CD4-positive, alpha-beta T cell treated with Interleukin-2 at 100 ng/mL for 4 hours (primary cell): ENCODE measurements at regions not wholly inside any gene's neighbourhood (a gene's known extent, or its start where the extent isn't known, plus 50 kb on each side); places are given as distances from the start of the nearest gene placed in this dataset.

Experiments
- DNase-seq: peaks from one replicate; pipeline ENCODE4 v3.0.0-alpha.2; 2020; ENCODE audit warnings: low spot score

DNA sequence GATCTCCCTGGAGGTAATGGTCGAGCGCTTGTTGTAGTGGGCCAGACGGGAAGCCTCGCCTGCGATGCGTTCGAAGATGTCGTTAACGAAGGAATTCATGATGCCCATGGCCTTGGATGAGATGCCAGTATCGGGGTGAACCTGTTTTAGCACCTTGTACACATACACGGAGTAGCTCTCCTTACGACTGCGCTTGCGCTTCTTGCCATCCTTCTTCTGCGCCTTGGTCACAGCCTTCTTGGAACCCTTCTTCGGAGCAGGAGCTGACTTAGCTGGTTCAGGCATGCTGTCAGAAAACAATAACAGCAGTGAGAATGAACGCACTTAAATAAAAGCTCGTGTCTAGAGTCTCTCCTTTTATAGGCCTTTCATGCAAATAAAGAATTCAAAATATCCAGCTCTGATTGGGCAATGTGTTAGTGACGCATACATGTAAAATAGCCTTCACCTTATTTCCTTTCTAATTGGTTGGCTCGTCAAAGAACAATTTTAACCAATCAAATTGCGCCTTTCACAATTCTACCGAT is 129.2 kb downstream of the HFE start:
- peak; percentile 96 for DNase-seq

DNA sequence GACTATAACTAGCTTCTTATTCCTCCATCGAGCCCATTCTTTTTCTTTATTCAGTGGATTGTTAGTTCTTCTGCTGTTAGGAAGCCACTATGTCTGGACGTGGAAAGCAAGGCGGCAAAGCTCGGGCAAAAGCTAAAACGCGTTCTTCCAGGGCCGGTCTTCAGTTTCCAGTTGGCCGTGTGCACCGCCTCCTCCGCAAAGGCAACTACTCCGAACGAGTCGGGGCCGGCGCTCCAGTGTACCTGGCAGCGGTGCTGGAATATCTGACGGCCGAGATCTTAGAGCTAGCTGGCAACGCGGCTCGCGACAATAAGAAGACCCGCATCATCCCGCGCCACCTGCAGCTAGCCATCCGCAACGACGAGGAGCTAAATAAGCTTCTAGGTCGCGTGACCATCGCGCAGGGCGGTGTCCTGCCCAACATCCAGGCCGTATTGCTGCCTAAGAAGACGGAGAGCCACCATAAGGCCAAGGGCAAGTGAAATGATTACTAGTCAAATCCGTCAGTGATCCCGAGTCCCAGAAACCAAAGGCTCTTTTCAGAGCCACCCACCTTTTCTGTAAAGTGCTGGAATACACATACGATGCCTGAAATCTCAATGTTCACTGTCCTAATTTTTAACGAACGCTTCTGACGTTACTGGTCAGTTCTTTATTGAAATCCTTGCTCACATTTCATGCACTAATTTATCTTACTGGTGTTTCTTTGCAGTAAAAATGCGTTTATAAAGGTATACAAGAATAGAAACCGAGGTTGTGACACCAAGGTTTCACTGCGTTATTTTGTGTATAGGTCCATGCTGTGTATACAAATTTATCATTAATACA is 129.9 kb downstream of the HFE start:
- DNase-seq, result peak; percentile 69

- no peak for DNase-seq
Measured at GRCh38 chr6:26217714-26218075, 130.5 kb downstream of the HFE start.

DNA sequence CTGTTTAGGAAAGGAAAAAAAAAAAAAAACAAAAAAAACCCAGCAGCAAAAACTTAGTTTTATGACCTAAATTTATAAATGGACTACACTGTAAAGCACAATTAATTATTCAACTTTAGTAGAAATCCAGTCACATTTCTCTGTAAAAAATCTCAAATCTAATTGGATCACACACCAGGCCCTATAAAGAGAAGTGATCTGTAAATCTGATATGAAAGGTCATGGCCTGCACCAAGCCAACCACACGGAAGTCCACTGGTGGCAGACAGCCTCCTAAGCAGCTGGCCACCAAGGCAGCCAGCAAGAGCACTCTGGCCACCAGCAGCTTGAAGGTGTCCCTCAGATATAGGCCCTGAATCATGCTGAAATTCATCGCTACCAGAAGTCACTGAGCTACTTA is 131.6 kb downstream of the HFE start:
- DNase-seq, result no peak

GRCh38 chr6:26220145-26220970 is 133.1 kb downstream of the HFE start:
- DNase-seq, result no peak

DNA sequence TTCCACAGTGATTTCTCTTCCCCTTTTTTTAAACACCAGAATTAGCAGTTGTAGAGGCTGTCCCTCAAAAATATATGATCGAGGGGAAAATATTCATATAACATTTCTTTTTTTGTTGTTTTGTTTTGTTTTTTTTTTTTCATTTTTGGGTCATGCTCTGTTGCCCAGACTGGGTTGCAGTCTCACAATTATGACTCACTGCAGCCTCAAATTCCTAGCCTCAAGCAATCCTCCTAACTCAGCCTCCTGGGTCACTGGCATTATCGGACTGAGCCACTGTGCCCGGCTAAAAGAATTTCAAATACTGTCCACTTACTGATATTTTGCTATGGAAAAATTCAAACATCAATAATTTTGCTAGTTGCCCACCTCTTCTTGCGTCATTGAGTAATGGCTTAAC is 134.0 kb downstream of the HFE start:
- no peak for DNase-seq

DNA sequence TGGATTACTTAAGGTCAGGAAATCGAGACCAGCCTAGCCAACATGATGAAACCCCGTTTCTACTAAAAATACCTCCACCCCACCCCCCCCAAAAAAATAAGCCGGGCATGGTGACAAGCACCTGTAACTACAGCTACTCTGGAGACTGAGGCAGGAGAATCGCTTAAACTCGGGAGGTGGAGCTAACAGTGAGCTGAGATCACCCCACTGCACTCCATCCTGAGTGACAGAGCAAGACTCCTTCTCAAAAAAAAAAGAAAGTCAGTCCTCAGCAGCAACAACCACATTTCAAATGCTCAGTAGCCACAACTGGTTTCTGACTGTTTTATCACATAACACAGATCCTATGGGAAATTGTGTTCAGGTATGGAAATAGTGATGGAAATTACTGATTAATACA is 135.3 kb downstream of the HFE start:
- no peak for DNase-seq

DNA sequence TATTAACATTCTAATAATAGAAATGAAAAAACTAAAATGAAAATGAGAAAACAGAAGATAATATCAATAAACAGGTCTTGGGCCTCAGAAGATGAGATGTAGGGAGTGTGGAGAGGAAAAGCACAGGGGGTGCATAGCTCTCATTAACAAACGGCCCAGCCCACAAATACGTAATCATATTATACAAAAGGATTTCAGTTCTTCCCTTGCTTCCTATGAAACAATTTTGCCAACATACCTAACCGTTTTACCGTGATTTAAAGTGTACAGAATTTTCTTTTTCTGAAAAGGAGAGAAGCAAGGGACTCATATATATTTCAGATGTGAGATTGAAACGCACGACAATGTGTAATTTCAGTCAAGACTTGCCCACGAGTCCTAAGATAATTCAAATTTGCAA is 136.0 kb downstream of the HFE start:
- DNase-seq, result no peak

- peak; percentile 81 for DNase-seq
Measured at GRCh38 chr6:26223650-26224546, 136.7 kb downstream of the HFE start.

GRCh38 chr6:26224547-26224912 is 137.3 kb downstream of the HFE start:
- no peak for DNase-seq

DNA sequence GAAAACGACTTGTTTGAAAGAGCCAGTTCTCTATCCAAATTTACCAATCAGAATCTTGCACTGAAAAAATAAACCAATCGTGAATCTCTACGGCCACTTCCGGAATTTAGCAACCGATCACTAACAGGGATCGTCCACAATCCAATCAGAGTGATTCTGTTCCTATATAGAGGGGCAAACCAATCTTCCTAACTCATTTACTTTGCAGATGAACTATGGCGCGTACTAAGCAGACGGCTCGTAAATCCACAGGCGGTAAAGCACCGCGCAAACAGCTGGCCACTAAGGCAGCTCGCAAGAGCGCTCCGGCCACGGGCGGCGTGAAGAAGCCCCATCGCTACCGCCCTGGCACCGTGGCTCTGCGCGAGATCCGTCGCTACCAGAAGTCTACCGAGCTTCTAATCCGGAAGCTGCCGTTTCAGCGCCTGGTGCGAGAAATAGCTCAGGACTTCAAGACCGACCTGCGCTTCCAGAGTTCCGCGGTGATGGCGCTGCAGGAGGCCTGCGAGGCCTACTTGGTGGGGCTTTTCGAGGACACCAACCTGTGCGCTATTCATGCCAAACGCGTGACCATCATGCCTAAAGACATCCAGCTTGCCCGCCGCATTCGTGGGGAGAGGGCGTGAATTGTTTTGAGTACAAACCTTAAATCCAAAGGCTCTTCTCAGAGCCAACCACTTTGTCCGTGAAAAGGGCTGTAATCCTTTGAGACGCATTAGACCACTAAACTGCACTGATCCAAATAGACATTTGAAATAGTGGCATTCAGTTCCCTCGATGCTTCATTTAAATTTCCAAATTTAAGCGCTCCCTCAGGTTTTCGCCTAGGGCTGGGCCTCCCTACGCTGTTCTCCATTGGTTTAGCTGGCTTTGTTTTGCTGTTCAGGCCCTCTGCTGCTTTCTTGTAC is 138.0 kb downstream of the HFE start:
- no peak for DNase-seq

DNA sequence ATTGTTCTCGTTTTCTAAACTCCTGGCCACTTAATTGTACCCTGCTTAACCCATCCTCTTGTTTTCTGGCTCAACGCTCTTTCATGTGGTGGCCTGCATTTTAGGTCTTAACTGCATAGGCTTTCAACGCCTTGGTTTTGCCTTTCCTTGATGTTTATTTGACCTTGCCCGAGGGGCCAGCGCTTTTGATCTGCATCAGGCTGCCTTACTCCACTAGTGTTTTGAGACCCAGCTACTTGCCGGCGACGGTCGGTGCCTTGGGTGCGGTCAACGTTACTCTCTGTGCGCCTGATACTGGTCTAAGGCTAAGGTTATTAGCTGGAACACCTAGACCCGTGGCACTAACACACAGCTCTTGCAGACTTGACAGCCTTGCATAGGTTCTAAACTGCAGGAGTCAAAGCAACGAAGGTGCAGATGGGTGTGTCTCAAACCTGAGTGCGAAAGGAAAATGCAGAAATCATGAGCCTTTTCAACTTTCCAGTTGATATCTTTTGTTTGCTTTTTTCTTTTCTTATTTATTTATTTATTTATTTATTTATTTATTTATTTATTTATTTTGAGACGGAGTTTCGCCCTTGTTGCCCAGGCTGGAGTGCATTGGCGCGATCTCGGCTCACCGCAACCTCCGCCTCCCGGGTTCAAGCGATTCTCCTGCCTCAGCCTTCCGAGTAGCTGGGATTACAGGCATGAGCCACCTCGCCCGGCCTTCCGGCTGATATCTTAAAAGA is 138.8 kb downstream of the HFE start:
- DNase-seq, result no peak

GRCh38 chr6:26226579-26226967 is 138.4 kb upstream of the BTN3A2 start:
- no peak for DNase-seq

GRCh38 chr6:26230351-26230750 is 134.6 kb upstream of the BTN3A2 start:
- DNase-seq, result no peak

DNA sequence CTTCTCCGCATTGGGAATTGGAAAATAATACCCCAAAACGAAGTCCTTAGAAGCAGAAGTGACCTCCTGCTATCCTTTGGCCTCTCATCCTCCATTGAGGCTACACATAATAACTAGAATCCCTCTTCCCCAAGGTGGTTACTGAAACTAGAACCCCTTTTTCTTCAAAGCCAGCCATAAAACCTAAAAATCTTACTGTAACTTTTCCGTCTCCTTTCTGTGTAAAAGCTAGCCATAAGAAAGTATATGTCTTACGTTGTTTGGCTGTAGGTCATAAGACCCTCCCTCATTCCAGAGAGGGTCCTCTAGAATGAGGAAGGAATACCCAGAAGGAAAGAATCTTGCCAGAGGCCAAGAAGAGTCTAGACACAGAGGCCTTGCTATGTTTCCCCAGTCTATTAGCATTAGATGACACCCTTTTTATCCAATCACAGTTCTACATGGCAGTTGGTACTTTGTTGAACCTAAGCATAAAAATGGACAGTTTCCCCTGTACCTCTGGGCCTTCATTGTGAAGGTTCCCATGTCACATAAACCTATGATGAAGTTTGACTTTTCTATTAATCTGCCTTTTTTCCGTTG is 133.9 kb upstream of the BTN3A2 start:
- no peak for DNase-seq

- no peak for DNase-seq
Measured at GRCh38 chr6:26232306-26232939, 132.6 kb upstream of the BTN3A2 start.

GRCh38 chr6:26232940-26233648 is 131.9 kb upstream of the BTN3A2 start:
- peak; percentile 61 for DNase-seq

DNA sequence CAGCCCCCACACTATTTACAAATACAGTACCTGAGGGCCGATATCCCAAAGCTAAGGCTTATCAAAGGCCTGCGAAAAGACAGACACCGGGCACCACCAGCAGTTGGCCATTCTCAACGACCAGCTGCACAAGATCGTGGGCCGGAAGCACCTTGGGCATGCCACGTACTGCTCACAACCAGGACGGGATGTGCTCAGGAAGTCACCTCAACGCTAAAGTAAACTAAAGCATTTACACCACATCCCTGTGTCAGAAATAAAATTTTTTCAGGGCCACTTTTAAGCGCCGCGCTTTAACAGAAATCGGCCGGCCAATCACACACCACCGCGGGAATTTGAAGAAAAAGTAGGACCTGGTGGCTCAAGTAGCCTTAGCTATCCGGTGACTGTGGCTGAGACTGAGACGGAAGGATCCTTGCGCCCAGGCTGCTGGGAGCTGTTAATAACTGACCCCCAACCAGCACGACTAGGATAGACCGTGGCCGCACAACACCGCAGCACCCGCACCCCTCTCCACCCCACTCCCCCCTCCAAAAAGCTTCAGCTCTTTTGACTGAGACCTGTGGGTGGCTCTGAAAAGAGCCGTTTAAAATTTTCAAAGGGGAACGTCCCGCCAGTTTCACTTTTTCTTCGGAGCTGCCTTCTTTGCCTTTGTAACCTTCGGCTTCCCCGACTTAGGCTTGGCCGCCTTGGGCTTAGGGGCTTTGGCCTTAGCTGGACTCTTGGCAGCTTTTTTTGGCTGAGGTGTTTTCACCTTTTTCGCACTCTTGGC is 131.2 kb upstream of the BTN3A2 start:
- peak; percentile 75 for DNase-seq
